IMR-90 (cell line): ENCODE measurements at regions not wholly inside any gene's neighbourhood (a gene's known extent, or its start where the extent isn't known, plus 50 kb on each side); places are given as distances from the start of the nearest gene placed in this dataset.

Experiments
- ATAC-seq: fragments of 200-7000 bp; cut with Tn5 transposase; 2 replicates; pipeline ENCODE4 v1.9.1; 2020; ENCODE audit warnings: low read depth, mild to moderate bottlenecking, moderate library complexity
- BruUV-seq: library from RNA; stranded (reverse); fragments of 400-500 nt; replicated peaks from 2 replicates; lab custom pipeline; 2021; lab: Mats Ljungman, UMichigan
- CTCF ChIA-PET: fragments of 300-600 bp; formaldehyde crosslinking; extraction: SDS; loops from one replicate; lab custom pipeline; 2021; ENCODE audit warnings: antibody characterized with exemption; lab: Yijun Ruan, JAX
- POLR2A ChIA-PET: fragments of 300-600 bp; sonication (Branson Sonifier 250); formaldehyde crosslinking; loops from one replicate; lab custom pipeline; 2022; ENCODE audit warnings: antibody characterized with exemption; ENCODE audit not compliant: unreplicated experiment; lab: Charles Lee
- DNase-seq: peaks from one replicate; pipeline ENCODE4 v3.0.0; 2013
- H2AFZ ChIP-seq: replicated peaks from 2 replicates; pipeline ENCODE3; 2013; ENCODE audit warnings: low read length, mild to moderate bottlenecking; ENCODE audit not compliant: poor library complexity
- H2AK5ac ChIP-seq: 2 replicates; pipeline ENCODE4 v1.6.1; 2013; ENCODE audit warnings: low read depth, low read length, inconsistent platforms
- H2AK9ac ChIP-seq: replicated peaks from 2 replicates; pipeline ENCODE3; 2013; ENCODE audit warnings: mild to moderate bottlenecking, low read depth, low read length, moderate library complexity; ENCODE audit not compliant: poor library complexity
- H2BK120ac ChIP-seq: 2 replicates; pipeline ENCODE4 v1.6.1; 2013; ENCODE audit warnings: low read depth, low read length, inconsistent platforms
- H2BK15ac ChIP-seq: 3 replicates; pipeline ENCODE4 v1.6.1; 2013; ENCODE audit warnings: low read depth, low read length, inconsistent platforms
- H2BK20ac ChIP-seq: 2 replicates; pipeline ENCODE4 v1.6.1; 2013; ENCODE audit warnings: low read depth, mild to moderate bottlenecking, inconsistent platforms, low read length, moderate library complexity
- H2BK5ac ChIP-seq: 2 replicates; pipeline ENCODE4 v1.6.1; 2013; ENCODE audit warnings: mild to moderate bottlenecking, low read depth, low read length, inconsistent platforms; ENCODE audit not compliant: poor library complexity, severe bottlenecking
- H3K14ac ChIP-seq: replicated peaks from 2 replicates; pipeline ENCODE4 v1.6.1; 2013; ENCODE audit warnings: low read depth, low read length, inconsistent platforms
- H3K18ac ChIP-seq: 2 replicates; pipeline ENCODE4 v1.6.1; 2013; ENCODE audit warnings: low read depth, low read length, control low read depth
- H3K23ac ChIP-seq: 2 replicates; pipeline ENCODE4 v1.6.1; 2013; ENCODE audit warnings: low read depth, low read length, inconsistent platforms
- H3K27ac ChIP-seq: 2 replicates; pipeline ENCODE4 v1.5.1; 2013; ENCODE audit warnings: mild to moderate bottlenecking, control low read depth, low read length; ENCODE audit not compliant: insufficient read depth
- H3K27me3 ChIP-seq: 2 replicates; pipeline ENCODE4 v1.6.1; 2013; ENCODE audit warnings: low read length; ENCODE audit not compliant: control insufficient read depth, insufficient read depth
- H3K36me3 ChIP-seq: 2 replicates; pipeline ENCODE4 v1.6.1; 2013; ENCODE audit warnings: low read length, mixed read lengths; ENCODE audit not compliant: control insufficient read depth, insufficient read depth
- H3K4ac ChIP-seq: 2 replicates; pipeline ENCODE4 v1.6.1; 2013; ENCODE audit warnings: low read depth, low read length, inconsistent platforms
- H3K4me1 ChIP-seq: 2 replicates; pipeline ENCODE4 v1.6.1; 2013; ENCODE audit warnings: low read length, mixed read lengths; ENCODE audit not compliant: control insufficient read depth, insufficient read depth
- H3K4me2 ChIP-seq: 2 replicates; pipeline ENCODE4 v1.6.1; 2013; ENCODE audit warnings: low read depth, mild to moderate bottlenecking, control low read depth, low read length, moderate library complexity
- H3K4me3 ChIP-seq: 2 replicates; pipeline ENCODE4 v1.5.1; 2013; ENCODE audit warnings: low read depth, mild to moderate bottlenecking, control low read depth, low read length, moderate library complexity; ENCODE audit not compliant: insufficient read depth
- H3K56ac ChIP-seq: 2 replicates; pipeline ENCODE4 v1.6.1; 2013; ENCODE audit warnings: low read length, inconsistent platforms; ENCODE audit not compliant: insufficient read depth; ENCODE audit errors: extremely low read depth
- H3K79me1 ChIP-seq, 2 experiments: 2 replicates each; pipeline ENCODE4 v1.6.1; 2013; ENCODE audit warnings: low read length in 2 of 2, inconsistent platforms in 1 of 2, low read depth in 1 of 2
- H3K9ac ChIP-seq: 2 replicates; pipeline ENCODE4 v1.6.1; 2013; ENCODE audit warnings: low read depth, low read length, control low read depth
- H3K9me1 ChIP-seq: 2 replicates; pipeline ENCODE4 v1.6.1; 2013; ENCODE audit warnings: low read length, inconsistent platforms; ENCODE audit not compliant: insufficient read depth
- H3K9me3 ChIP-seq: 2 replicates; pipeline ENCODE4 v1.6.1; 2013; ENCODE audit warnings: low read length; ENCODE audit not compliant: control insufficient read depth, insufficient read depth
- H4K20me1 ChIP-seq: 2 replicates; pipeline ENCODE4 v1.6.1; 2013; ENCODE audit warnings: low read length, inconsistent platforms; ENCODE audit not compliant: insufficient read depth
- H4K5ac ChIP-seq: 2 replicates; pipeline ENCODE4 v1.6.1; 2013; ENCODE audit warnings: mild to moderate bottlenecking, low read depth, low read length, control low read depth
- H4K8ac ChIP-seq, 2 experiments: 2 replicates each; pipeline ENCODE4 v1.6.1; 2013; ENCODE audit warnings: low read depth in 2 of 2, low read length in 2 of 2, control low read depth in 1 of 2, inconsistent platforms in 1 of 2
- H4K91ac ChIP-seq: 2 replicates; pipeline ENCODE4 v1.6.1; 2013; ENCODE audit warnings: low read depth, low read length, inconsistent platforms; ENCODE audit not compliant: insufficient read depth
- BHLHE40 ChIP-seq: fragments of 150-350 bp; IDR thresholded peaks from 2 replicates; pipeline ENCODE4 v1.6.1; 2016; ENCODE audit warnings: mild to moderate bottlenecking, low read depth, low read length
- CEBPB ChIP-seq: IDR thresholded peaks from 2 replicates; pipeline ENCODE4 v1.6.1; 2012; ENCODE audit warnings: low read depth, low read length, improper control_type of control experiment
- CHD1 ChIP-seq: IDR thresholded peaks from 2 replicates; pipeline ENCODE4 v1.6.1; 2012; ENCODE audit warnings: low read depth, low read length, improper control_type of control experiment
- CTCF ChIP-seq: conservative IDR thresholded peaks from 2 replicates; pipeline ENCODE4 v1.5.1; 2012; ENCODE audit warnings: mild to moderate bottlenecking, low read depth, low read length, improper control_type of control experiment
- MAFK ChIP-seq: IDR thresholded peaks from 2 replicates; pipeline ENCODE4 v1.6.1; 2012; ENCODE audit warnings: low read depth, low read length, improper control_type of control experiment
- MAZ ChIP-seq: IDR thresholded peaks from 2 replicates; pipeline ENCODE4 v1.6.1; 2012; ENCODE audit warnings: low read depth, mild to moderate bottlenecking, low read length, improper control_type of control experiment, moderate library complexity, borderline replicate concordance
- MXI1 ChIP-seq: IDR thresholded peaks from 2 replicates; pipeline ENCODE4 v1.6.1; 2012; ENCODE audit warnings: low read depth, mild to moderate bottlenecking, low read length, moderate library complexity, borderline replicate concordance
- NFE2L2 ChIP-seq: fragments of 150-350 bp; IDR thresholded peaks from 2 replicates; pipeline ENCODE4 v1.6.1; 2016; ENCODE audit warnings: low read depth, mild to moderate bottlenecking, low read length
- POLR2A ChIP-seq: IDR thresholded peaks from 2 replicates; pipeline ENCODE4 v1.6.1; 2012; ENCODE audit warnings: mild to moderate bottlenecking, low read depth, low read length
- RAD21 ChIP-seq: IDR thresholded peaks from 2 replicates; pipeline ENCODE4 v1.6.1; 2012; ENCODE audit warnings: low read length, improper control_type of control experiment
- RCOR1 ChIP-seq: IDR thresholded peaks from 2 replicates; pipeline ENCODE4 v1.6.1; 2012; ENCODE audit warnings: mild to moderate bottlenecking, low read length, improper control_type of control experiment; ENCODE audit not compliant: insufficient replicate concordance
- RFX5 ChIP-seq: IDR thresholded peaks from 2 replicates; pipeline ENCODE4 v1.8.0; 2012; ENCODE audit warnings: low read depth, mild to moderate bottlenecking, low read length, moderate library complexity
- SMC3 ChIP-seq: fragments of 150-350 bp; IDR thresholded peaks from 2 replicates; pipeline ENCODE4 v1.6.1; 2016; ENCODE audit warnings: low read depth, mild to moderate bottlenecking, antibody characterized with exemption, low read length, moderate library complexity
- WGBS, 2 experiments: methylation state at CpG; one replicate each; pipeline versions ENCODE4 v1.1.5 to v1.1.7; 2013; ENCODE audit warnings: missing lambda C conversion rate in 2 of 2; ENCODE audit not compliant: insufficient read length in 1 of 2; ENCODE audit errors: extremely low coverage in 2 of 2; 5-methylcytosine and 5-hydroxymethylcytosine counted together
- dilution Hi-C: fragments of 300-500 bp; cut with HindIII; formaldehyde crosslinking; loops from one replicate; pipeline ENCODE4 v1.14.3; 2018; ENCODE audit warnings: low sequenced_read_pairs; ENCODE audit not compliant: unreplicated experiment
- in situ Hi-C: fragments of 300-500 bp; cut with MboI; formaldehyde crosslinking; loops from 3 replicates; pipeline ENCODE4 v1.14.3; 2019; ENCODE audit warnings: low sequenced_read_pairs, inconsistent platforms, mixed read lengths
- intact Hi-C: fragments of 100-400 bp; cut with micrococcal nuclease; formaldehyde crosslinking; loops from 2 replicates; pipeline ENCODE4 v1.10.0; 2022
- TF ChIP-seq, protein P1 (sequence below): fragments of 150-350 bp; IDR thresholded peaks from 2 replicates; pipeline ENCODE4 v1.6.1; 2016; ENCODE audit warnings: low read depth, mild to moderate bottlenecking, low read length, moderate library complexity, borderline replicate concordance
- TF ChIP-seq, protein P2 (sequence below): fragments of 150-350 bp; IDR thresholded peaks from 2 replicates; pipeline ENCODE4 v1.6.1; 2017; ENCODE audit warnings: mild to moderate bottlenecking, antibody characterized with exemption, low read length, low read depth

GRCh38 chr5:4570047-4570995 is 569.8 kb upstream of the ADAMTS16 start:
- dilution Hi-C loops (no loop called here), in situ Hi-C loops (no loop called here), intact Hi-C loops (no loop called here)
- Histone ChIP-seq H3K4me3 (no peak overlapping the region), H4K5ac (no peak overlapping the region), H2BK15ac (no peak overlapping the region), H3K79me1 (no peaks in the 10 kb centered on the region), H2AFZ (no peak overlapping the region), H4K20me1 (no peaks in the 10 kb centered on the region), H3K9me1 (no peaks in the 10 kb centered on the region), H4K91ac (no peak overlapping the region), H4K8ac (no peak overlapping the region), H3K4ac (no peak overlapping the region), H3K36me3 (no peaks in the 10 kb centered on the region), H3K27me3 (no peaks in the 10 kb centered on the region), H3K14ac (no peak overlapping the region), H2BK5ac (no peak overlapping the region), H3K4me1 (no peaks in the 10 kb centered on the region), H2BK20ac (no peak overlapping the region), H3K9ac (no peak overlapping the region), H3K27ac (no peak overlapping the region), H3K23ac (no peak overlapping the region), H2AK5ac (no peak overlapping the region), H3K56ac (no peak overlapping the region), H2BK120ac (no peak overlapping the region), H3K18ac (no peak overlapping the region), H2AK9ac (no peak overlapping the region), H3K9me3 (peaks cover 10% of the 10 kb centered on the region), H3K4me2 (no peak overlapping the region)
- no TSS peak for BruUV-seq
- no peak for ATAC-seq
- no peak for DNase-seq
- CTCF ChIA-PET: no interaction called here
- POLR2A ChIA-PET: no interaction called here
- WGBS, 2 experiments: no CpG with 5 or more reads among the region's 5 CpGs
- TF ChIP-seq, protein P1, sequence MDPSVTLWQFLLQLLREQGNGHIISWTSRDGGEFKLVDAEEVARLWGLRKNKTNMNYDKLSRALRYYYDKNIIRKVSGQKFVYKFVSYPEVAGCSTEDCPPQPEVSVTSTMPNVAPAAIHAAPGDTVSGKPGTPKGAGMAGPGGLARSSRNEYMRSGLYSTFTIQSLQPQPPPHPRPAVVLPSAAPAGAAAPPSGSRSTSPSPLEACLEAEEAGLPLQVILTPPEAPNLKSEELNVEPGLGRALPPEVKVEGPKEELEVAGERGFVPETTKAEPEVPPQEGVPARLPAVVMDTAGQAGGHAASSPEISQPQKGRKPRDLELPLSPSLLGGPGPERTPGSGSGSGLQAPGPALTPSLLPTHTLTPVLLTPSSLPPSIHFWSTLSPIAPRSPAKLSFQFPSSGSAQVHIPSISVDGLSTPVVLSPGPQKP: no peak
- TF ChIP-seq RFX5 (no peak), RCOR1 (no peak), POLR2A (no peak), MAFK (no peak), MXI1 (no peak), CEBPB (no peak), CHD1 (no peak), NFE2L2 (no peak), SMC3 (no peak), CTCF (no peak), BHLHE40 (no peak), MAZ (no peak), RAD21 (no peak)
- TF ChIP-seq, protein P2, sequence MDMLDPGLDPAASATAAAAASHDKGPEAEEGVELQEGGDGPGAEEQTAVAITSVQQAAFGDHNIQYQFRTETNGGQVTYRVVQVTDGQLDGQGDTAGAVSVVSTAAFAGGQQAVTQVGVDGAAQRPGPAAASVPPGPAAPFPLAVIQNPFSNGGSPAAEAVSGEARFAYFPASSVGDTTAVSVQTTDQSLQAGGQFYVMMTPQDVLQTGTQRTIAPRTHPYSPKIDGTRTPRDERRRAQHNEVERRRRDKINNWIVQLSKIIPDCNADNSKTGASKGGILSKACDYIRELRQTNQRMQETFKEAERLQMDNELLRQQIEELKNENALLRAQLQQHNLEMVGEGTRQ: no peak
